CD4-positive, alpha-beta T cell treated with Interleukin-6 at 100 ng/mL for 8 hours (primary cell): ENCODE measurements at regions not wholly inside any gene's neighbourhood (a gene's known extent, or its start where the extent isn't known, plus 50 kb on each side); places are given as distances from the start of the nearest gene placed in this dataset.

Source experiments
- DNase-seq: peaks from one replicate; pipeline ENCODE4 v3.0.0-alpha.2; 2020; ENCODE audit warnings: mixed read lengths, low spot score

DNA sequence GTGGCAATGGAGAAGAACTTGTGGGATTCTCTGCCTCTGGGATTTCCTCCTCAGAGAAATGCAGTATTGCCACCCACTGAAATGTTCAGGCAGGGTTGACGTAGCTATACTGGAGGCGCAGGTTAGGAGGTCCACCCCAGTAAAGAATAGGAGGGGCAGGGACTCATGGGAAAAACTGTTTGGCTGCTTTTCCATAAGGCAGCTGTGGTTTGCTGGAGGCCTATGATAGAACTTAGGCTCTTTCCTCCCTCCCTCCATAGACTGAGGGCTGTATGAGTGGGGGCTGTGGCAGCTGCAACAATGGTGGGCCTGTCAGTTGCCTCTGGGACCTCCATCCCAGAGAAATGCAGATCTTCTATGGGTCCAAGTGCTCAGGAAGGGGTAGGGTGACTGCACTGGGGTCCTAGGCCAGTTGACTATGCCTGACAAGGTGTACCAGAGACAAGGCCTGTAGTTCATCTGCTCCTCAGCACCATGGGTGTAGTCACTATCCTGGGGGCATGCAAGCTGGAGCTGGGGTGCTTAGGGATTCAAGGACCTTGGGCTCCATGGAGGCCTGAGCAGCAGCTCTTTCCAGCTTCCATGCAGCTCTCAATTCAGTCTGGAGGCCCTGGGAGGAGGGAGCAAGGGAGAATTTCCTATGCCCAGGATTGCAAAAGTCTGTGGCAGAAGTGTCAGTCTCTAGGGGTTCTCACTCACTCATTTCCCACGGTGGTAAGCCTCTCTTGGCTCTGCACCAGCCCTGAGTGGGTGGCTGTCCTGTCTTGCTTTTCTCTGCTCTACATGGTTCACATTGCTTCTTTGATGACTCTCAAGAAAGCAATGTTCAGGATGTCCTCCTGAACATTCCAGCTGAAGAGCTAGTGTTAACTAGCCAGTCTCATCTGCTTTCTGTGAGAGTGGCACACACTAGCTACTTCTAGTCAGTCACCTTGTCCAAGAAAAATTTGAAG lies 353.0 kb downstream of the IDS start:
- no peak for DNase-seq

DNA sequence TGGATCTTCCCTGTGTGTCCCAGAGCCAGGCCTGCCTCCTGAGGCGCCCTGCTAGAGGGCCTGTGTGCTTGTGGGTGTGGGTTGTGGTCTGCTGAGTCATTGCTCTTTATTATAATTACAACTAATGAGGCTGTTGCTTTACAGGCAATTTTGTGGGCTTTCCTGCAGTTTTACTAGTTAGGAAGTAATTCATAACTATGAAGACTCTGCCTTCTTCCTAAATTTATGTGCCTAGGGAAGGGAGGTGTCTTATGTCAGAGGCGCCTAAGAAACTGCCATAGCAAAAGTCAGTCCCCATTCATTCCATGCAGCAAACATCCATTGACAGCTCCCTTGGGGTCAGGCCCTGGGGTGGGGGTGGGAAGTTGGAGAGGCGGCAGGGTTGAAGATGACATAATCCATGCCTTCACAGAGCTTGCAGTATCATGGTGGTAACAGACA lies 359.2 kb downstream of the IDS start:
- no peak for DNase-seq

GRCh38 chrX:149131774-149132173 lies 373.3 kb downstream of the IDS start:
- no peak for DNase-seq

GRCh38 chrX:149129767-149130166 lies 375.3 kb downstream of the IDS start:
- DNase-seq, result no peak

DNA sequence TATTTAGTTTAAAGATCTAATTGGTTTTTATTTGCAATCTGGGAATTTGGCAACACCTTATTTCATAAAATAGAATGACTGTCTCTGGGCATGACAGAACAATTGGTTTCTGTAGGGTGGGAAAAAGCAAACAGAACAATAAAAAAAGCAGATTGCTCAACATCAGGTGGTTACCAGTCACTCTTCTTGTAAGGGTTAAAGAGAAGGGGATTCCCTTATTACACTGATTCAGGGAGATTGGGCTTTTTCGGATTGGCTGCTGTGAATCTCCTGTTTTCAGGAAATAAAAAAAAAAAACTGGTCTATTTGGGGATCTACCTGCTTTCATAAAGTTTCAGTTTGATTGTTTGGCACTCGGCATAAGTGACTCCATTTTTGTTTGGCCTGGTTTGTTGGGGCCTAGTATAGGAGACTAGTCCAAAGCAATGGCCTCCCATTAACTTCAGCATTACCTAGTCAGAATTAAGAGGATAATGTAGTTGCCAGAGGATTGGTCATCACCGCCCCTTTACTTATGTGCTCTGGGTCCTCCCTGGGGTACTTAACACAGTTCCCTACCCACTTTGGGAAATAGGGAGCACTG lies 380.5 kb downstream of the IDS start:
- DNase-seq, result no peak

DNA sequence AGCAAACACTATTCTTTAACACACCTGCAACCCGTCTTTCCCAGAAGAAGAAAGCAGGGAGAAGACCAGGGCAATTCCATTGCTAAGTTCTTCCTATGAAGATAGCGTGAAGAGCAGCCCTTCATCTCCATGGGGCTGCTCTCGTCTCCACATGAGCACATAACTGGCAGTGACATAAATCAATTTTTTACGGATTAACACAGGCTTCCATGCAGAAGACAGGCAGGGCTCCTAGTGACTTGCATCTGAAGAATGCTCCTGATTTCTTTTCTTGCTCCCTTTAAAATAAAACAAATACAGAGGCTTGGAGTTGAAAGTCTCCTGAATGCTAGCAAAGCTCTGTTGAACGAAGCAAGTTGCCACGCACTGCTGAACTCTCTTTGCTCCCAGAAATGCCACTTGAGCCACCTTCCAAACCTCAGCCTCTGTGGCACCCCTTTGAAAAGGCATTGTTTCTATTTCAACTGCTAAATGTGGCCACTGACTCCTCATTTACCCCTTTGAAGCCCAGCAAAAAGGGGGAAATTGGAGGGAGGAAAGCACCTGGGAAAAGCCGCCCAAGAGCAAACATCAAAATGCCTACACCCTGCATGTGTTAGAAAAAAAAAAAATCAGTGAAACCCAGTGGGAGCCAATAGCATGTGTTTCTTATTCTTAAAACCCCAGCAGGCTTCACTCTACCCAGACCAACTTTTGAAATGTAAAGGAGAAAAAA lies 383.7 kb downstream of the IDS start:
- DNase-seq, result no peak

GRCh38 chrX:149120459-149120858 lies 384.6 kb downstream of the IDS start:
- DNase-seq, result no peak

DNA sequence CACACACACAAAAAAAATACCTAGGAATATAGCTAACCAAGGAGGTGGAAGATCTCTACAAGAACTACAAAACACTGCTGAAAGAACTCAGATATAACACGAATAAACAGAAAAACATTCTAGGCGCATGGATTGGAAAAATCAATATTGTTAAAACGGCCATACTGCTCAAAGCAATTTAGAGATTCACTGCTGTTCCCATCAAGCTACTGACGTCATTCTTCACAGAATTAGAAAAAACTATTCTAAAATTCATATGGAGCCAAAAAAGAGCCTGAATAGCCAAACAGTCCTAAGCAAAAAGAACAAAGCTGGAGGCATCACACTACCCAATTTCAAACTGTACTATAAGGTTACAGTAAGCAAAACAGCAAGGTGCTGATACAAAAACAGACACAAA lies 390.2 kb downstream of the IDS start:
- DNase-seq, result no peak

DNA sequence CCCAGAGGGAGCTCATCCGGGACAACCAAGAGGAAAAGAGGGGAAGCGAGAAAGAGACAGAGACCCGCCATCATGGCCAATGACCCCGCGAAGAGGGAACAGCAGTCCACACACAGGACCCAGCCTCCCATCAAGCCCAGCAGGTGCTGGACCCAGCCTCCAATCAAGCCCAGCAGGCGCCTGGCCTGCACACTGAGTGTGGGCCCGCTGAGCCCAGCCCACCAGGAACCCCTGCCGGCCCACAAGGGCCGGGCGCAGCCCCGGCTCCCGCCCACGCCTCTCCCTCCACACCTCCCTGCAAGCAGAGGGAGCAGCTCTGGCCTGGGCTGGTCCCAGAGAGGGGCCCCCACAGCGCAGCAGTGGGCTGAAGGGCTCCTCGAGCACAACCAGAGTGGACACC lies 391.1 kb downstream of the IDS start:
- DNase-seq, result no peak

GRCh38 chrX:149097786-149098185 lies 407.3 kb downstream of the IDS start:
- no peak for DNase-seq

DNA sequence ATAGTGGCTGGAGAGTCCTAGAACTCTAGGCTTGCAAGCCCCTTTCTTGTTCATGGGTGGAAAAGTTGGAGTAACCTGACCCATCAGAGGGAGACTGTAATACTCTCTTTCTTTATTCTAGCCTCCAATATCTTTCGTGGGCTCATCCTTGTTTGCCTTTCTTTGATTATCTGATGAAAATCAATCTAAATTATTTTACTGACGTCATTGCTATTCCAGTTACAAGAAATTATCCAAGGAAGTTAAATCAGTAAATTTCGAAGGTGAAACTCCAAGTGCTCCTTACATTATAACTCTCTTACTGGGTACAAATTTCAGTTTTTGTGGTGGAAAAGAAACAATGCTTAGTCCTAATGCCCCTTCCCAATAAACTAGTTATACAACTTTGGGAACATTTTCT lies 412.9 kb downstream of the IDS start:
- no peak for DNase-seq

DNA sequence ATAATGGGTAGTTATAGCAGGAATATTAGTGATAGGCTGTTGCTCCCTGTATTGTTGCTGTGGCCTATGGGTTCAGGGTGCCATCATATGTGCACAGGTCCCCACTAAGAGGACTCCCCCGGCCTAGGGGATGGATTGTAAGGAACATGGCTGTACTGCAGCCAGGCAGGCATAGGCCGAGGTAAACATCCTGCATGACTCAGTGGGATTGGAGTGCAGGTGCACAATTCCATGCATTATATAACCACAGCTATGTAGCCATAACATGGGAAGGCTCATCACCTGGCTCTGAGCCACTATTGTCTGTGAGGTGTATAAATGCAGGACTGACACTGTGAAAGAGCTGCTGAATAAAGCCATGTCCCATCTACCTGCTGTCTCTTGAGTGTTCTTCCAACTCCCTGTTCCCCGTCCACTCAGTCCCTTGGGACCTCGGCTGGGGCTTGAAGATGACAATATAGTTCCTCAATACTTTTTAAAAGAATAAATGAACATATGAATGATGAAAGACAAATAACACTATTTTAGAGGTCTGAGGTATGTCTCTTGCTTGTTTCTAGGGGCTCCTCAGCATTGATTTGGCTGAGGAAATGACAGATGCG lies 425.2 kb downstream of the IDS start:
- no peak for DNase-seq

DNA sequence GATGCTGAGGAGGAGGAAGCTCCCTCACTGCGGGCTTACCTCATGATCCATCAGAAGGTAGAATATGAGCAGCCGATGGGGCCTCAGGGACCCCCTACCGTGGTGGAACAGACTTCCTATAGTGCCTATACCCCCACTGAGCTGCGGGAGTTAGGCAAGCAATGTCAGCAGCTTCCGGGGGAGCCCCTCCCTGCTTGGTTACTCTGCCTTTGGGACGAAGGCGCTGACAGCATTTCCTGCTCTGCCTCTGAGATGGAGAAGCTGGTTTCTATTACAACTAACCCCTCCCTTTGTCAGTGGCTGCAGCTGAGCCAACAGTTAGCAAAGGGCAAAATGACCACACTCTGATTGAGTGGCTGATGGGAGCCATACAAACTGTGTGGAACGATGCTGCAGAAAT lies 430.7 kb downstream of the IDS start:
- no peak for DNase-seq

GRCh38 chrX:149073479-149073878 lies 431.6 kb downstream of the IDS start:
- DNase-seq, result no peak

GRCh38 chrX:149069899-149070298 lies 435.2 kb downstream of the IDS start:
- DNase-seq, result no peak

DNA sequence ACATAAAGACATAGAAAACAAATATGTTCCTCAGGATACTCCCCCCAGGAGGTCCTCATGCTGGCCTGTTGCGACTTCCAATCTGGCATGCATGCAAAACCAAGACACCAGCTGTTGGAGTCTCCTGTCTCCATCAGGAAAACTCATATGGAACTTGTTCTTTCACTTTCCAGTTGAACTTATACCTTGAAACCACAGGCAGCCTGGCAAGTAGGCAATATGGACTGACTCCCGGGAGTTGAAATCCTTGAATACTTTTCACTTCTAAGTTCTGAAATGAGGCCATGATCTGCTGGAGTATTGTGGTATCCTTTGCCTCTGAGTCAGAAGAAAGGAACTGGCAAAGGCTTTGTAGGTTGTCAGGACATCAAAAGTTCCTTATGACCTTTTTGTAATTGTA lies 444.2 kb downstream of the IDS start:
- DNase-seq, result no peak
